ENCODE measurements at regions not wholly inside any gene's neighbourhood (a gene's known extent, or its start where the extent isn't known, plus 50 kb on each side); places are given as distances from the start of the nearest gene placed in this dataset.
A peak's percentile ranks its signal among the peaks of the same experiment; 100 is the strongest.

DNA sequence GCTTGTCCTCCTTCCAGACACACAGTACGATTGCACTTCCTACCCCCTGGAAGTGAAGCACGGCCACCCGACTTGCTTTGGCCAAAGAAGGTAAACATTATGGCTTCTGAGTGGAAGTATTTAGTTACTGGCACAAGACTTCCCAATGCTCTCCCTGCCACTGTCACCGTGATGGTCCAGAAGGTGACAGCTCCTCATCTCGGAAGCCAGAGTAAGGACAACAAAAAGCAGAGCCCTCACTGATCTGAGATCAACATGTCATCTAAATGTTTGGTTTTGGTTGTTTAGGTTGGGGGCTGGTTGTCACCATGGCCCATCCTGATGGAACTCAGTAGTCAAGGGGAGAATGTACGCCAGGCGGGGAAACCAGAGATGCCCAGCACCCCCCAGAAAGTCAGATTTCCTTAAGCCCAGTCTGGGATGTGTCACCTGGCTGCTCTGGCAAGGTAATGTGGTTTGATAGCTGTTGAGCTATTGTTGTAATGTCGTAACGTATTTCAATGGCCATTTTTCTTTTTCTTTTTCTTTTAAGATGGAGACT lies 170.1 kb upstream of the ZNF536 start:
- no peaks in the 10 kb centered on the region for H3K27me3 ChIP-seq (replicated peaks in 1 of 4; ENCODE audit: control insufficient read depth in 3 of 4, extremely low read depth in 1 of 4, insufficient read depth in 3 of 4, low read length in 3 of 4)
- H2BK120ac ChIP-seq (replicated peaks; ENCODE audit: low read depth, low read length), result no peak overlapping the region
- H2BK20ac ChIP-seq (ENCODE audit: low read length), result no peak overlapping the region
- no peak overlapping the region for H4K91ac ChIP-seq (replicated peaks; ENCODE audit: insufficient read length, low read length)
- ChIA-PET POLR2A (ENCODE audit: partially characterized antibody) (no interaction called here), CTCF (ENCODE audit: partially characterized antibody) (interaction anchor here (0.6 to 1.6 kb wide), 4 partner anchors 8 to 448 kb away, joined by 3 read pairs; no protein-coding TSS in a partner anchor)
- 89% methylated on average over 9 of the region's 9 CpGs; no CpG with 5 or more reads in 1 of the 2 experiments for WGBS, 2 experiments (ENCODE audit: extremely low coverage in 1 of 2, insufficient coverage in 1 of 2, insufficient read length in 1 of 2, insufficient replicate concordance in 2 of 2, low coverage in 1 of 2, low lambda C conversion rate in 2 of 2, missing lambda C conversion rate in 1 of 2)
- H3K14ac ChIP-seq (ENCODE audit: insufficient read length), result peak overlapping the region; percentile 77
- H3K4me3 ChIP-seq (ENCODE audit: extremely low read depth in 1 of 4, insufficient read depth in 2 of 4, low read depth in 3 of 4, low read length in 4 of 4), result no peak overlapping the region
- H3K4me1 ChIP-seq (replicated peaks in 1 of 4; ENCODE audit: control insufficient read depth in 3 of 4, insufficient read depth in 4 of 4, low read length in 3 of 4), result no peaks in the 10 kb centered on the region
- no peak overlapping the region for H2BK5ac ChIP-seq (ENCODE audit: low read depth, low read length)
- no peaks in the 10 kb centered on the region for H4K20me1 ChIP-seq (replicated peaks in 1 of 2; ENCODE audit: control insufficient read depth in 1 of 2, insufficient read depth in 2 of 2, low read length in 2 of 2)
- H3K27ac ChIP-seq (ENCODE audit: low read depth, low read length), result no peak overlapping the region
- H3K23ac ChIP-seq (ENCODE audit: insufficient read length), result no peak overlapping the region
- H2BK15ac ChIP-seq (ENCODE audit: low read length), result no peak overlapping the region
- H3K36me3 ChIP-seq (ENCODE audit: control insufficient read depth in 2 of 4, insufficient read depth in 4 of 4, low read length in 3 of 4), result no peaks in the 10 kb centered on the region
- H2AK5ac ChIP-seq (ENCODE audit: low read depth, low read length), result no peak overlapping the region
- H4K5ac ChIP-seq (ENCODE audit: insufficient read length, low read depth, low read length), result no peak overlapping the region
- no peak overlapping the region for H2BK12ac ChIP-seq (ENCODE audit: low read depth, low read length)
- FAIRE-seq (no peak), DNase-seq (ENCODE audit: low read depth in 1 of 2, low spot score in 2 of 2) (peak in 1 of 2 experiments; percentile 29)
- no peak overlapping the region for H3K56ac ChIP-seq (replicated peaks; ENCODE audit: insufficient read length, low read depth, low read length)
- H3K4ac ChIP-seq (replicated peaks; ENCODE audit: insufficient read length, low read depth, low read length), result no peak overlapping the region
- no peak overlapping the region for H3K9ac ChIP-seq (replicated peaks in 1 of 4; ENCODE audit: extremely low read depth in 1 of 4, low read depth in 3 of 4, low read length in 3 of 4)
- H2AFZ ChIP-seq (ENCODE audit: low read length), result no peak overlapping the region
- H3K18ac ChIP-seq (ENCODE audit: extremely low read depth, low read length), result no peak overlapping the region
- no peaks in the 10 kb centered on the region for H3K23me2 ChIP-seq (ENCODE audit: low read depth, low read length)
- no peaks in the 10 kb centered on the region for H3K79me2 ChIP-seq (ENCODE audit: control insufficient read depth in 1 of 2, insufficient read depth in 2 of 2, low read length in 2 of 2)
- H3K79me1 ChIP-seq (ENCODE audit: low read depth, low read length), result no peaks in the 10 kb centered on the region
- H3K4me2 ChIP-seq (ENCODE audit: insufficient read depth in 1 of 2, low read depth in 2 of 2, low read length in 2 of 2), result no peak overlapping the region
- peaks cover under 1% of the 10 kb centered on the region in 2 experiments; a peak in 1 of 4 replicates for H3K9me3 ChIP-seq (ENCODE audit: insufficient read depth in 2 of 2, low read depth in 1 of 2, low read length in 1 of 2)
- H4K8ac ChIP-seq (ENCODE audit: extremely low read depth, insufficient read depth, low read length), result no peak overlapping the region
- TF ChIP-seq CBX8 (IDR thresholded peaks at IDR 0.05; ENCODE audit: borderline replicate concordance, low read depth, low read length) (no peak), FOSL1 (IDR thresholded peaks at IDR 0.05; ENCODE audit: insufficient read depth, low read depth, low read length) (no peak), GABPA (IDR thresholded peaks at IDR 0.05; ENCODE audit: borderline replicate concordance, insufficient read depth, low read length) (no peak), BCL11A (IDR thresholded peaks at IDR 0.05; ENCODE audit: low read depth in 2 of 2, low read length in 2 of 2) (no peak)
- TF ChIP-seq, protein P1, sequence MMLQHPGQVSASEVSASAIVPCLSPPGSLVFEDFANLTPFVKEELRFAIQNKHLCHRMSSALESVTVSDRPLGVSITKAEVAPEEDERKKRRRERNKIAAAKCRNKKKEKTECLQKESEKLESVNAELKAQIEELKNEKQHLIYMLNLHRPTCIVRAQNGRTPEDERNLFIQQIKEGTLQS (IDR thresholded peaks at IDR 0.05; ENCODE audit: insufficient read depth, low read depth, low read length), result no peak

All from H1 (cell line).